IMR-90 (cell line): ENCODE measurements at regions not wholly inside any gene's neighbourhood (a gene's known extent, or its start where the extent isn't known, plus 50 kb on each side); places are given as distances from the start of the nearest gene placed in this dataset.

Source experiments
- BHLHE40 ChIP-seq: fragments of 150-350 bp; IDR thresholded peaks from 2 replicates; pipeline ENCODE4 v1.6.1; 2016; ENCODE audit warnings: mild to moderate bottlenecking, low read depth, low read length
- CEBPB ChIP-seq: IDR thresholded peaks from 2 replicates; pipeline ENCODE4 v1.6.1; 2012; ENCODE audit warnings: low read depth, low read length, improper control_type of control experiment
- ELK1 ChIP-seq: fragments of 150-350 bp; IDR thresholded peaks from 2 replicates; pipeline ENCODE4 v1.6.1; 2016; ENCODE audit warnings: low read depth, mild to moderate bottlenecking, low read length, moderate library complexity, borderline replicate concordance
- FOS ChIP-seq: fragments of 150-350 bp; IDR thresholded peaks from 2 replicates; pipeline ENCODE4 v1.6.1; 2016; ENCODE audit warnings: low read depth, low read length
- MAFK ChIP-seq: IDR thresholded peaks from 2 replicates; pipeline ENCODE4 v1.6.1; 2012; ENCODE audit warnings: low read depth, low read length, improper control_type of control experiment
- MXI1 ChIP-seq: IDR thresholded peaks from 2 replicates; pipeline ENCODE4 v1.6.1; 2012; ENCODE audit warnings: low read depth, mild to moderate bottlenecking, low read length, moderate library complexity, borderline replicate concordance
- NFE2L2 ChIP-seq: fragments of 150-350 bp; IDR thresholded peaks from 2 replicates; pipeline ENCODE4 v1.6.1; 2016; ENCODE audit warnings: low read depth, mild to moderate bottlenecking, low read length
- POLR2A ChIP-seq: IDR thresholded peaks from 2 replicates; pipeline ENCODE4 v1.6.1; 2012; ENCODE audit warnings: mild to moderate bottlenecking, low read depth, low read length
- RAD21 ChIP-seq: IDR thresholded peaks from 2 replicates; pipeline ENCODE4 v1.6.1; 2012; ENCODE audit warnings: low read length, improper control_type of control experiment
- SMC3 ChIP-seq: fragments of 150-350 bp; IDR thresholded peaks from 2 replicates; pipeline ENCODE4 v1.6.1; 2016; ENCODE audit warnings: low read depth, mild to moderate bottlenecking, antibody characterized with exemption, low read length, moderate library complexity
- USF2 ChIP-seq: fragments of 150-350 bp; IDR thresholded peaks from 2 replicates; pipeline ENCODE4 v1.6.1; 2017; ENCODE audit warnings: mild to moderate bottlenecking, antibody characterized with exemption, low read length, low read depth
- TF ChIP-seq, protein P1 (sequence below): conservative IDR thresholded peaks from 2 replicates; pipeline ENCODE4 v1.5.1; 2012; ENCODE audit warnings: mild to moderate bottlenecking, low read depth, low read length, improper control_type of control experiment

GRCh38 chr7:38330039-38330438 is 56.6 kb upstream of the TARP start:
- TF ChIP-seq, protein P1, sequence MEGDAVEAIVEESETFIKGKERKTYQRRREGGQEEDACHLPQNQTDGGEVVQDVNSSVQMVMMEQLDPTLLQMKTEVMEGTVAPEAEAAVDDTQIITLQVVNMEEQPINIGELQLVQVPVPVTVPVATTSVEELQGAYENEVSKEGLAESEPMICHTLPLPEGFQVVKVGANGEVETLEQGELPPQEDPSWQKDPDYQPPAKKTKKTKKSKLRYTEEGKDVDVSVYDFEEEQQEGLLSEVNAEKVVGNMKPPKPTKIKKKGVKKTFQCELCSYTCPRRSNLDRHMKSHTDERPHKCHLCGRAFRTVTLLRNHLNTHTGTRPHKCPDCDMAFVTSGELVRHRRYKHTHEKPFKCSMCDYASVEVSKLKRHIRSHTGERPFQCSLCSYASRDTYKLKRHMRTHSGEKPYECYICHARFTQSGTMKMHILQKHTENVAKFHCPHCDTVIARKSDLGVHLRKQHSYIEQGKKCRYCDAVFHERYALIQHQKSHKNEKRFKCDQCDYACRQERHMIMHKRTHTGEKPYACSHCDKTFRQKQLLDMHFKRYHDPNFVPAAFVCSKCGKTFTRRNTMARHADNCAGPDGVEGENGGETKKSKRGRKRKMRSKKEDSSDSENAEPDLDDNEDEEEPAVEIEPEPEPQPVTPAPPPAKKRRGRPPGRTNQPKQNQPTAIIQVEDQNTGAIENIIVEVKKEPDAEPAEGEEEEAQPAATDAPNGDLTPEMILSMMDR, result no peak
- TF ChIP-seq CEBPB, result no peak
- no peak for TF ChIP-seq USF2
- TF ChIP-seq POLR2A, result no peak
- TF ChIP-seq SMC3, result no peak
- TF ChIP-seq BHLHE40, result no peak
- no peak for TF ChIP-seq MAFK
- no peak for TF ChIP-seq MXI1
- TF ChIP-seq FOS, result no peak
- TF ChIP-seq RAD21, result no peak
- TF ChIP-seq ELK1, result no peak
- TF ChIP-seq NFE2L2, result no peak
